ENCODE measurements at regions not wholly inside any gene's neighbourhood (a gene's known extent, or its start where the extent isn't known, plus 50 kb on each side); places are given as distances from the start of the nearest gene placed in this dataset.

GRCh38 chr3:163071713-163072112 is 1575.1 kb downstream of the OTOL1 start:
- no peak for DNase-seq
